Chondrocyte (in vitro differentiated cells): ENCODE measurements at regions not wholly inside any gene's neighbourhood (a gene's known extent, or its start where the extent isn't known, plus 50 kb on each side); places are given as distances from the start of the nearest gene placed in this dataset.

ENCODE experiments used
- DNase-seq: peaks from one replicate; pipeline ENCODE4 v3.0.0; 2021; ENCODE audit warnings: mixed read lengths, low spot score
- H3K27ac Mint-ChIP-seq: one replicate; pipeline ENCODE4 v1.8.0; 2021; ENCODE audit warnings: mild to moderate bottlenecking, moderate library complexity, mixed read lengths; ENCODE audit not compliant: unreplicated experiment
- H3K27me3 Mint-ChIP-seq: 2 replicates; pipeline ENCODE4 v1.8.0; 2021; ENCODE audit warnings: low read depth, mixed read lengths
- H3K36me3 Mint-ChIP-seq: 2 replicates; pipeline ENCODE4 v1.8.0; 2021; ENCODE audit warnings: low read depth, mixed read lengths
- H3K4me1 Mint-ChIP-seq: 2 replicates; pipeline ENCODE4 v1.8.0; 2021; ENCODE audit warnings: low read depth, mild to moderate bottlenecking, mixed read lengths
- H3K4me3 Mint-ChIP-seq: one replicate; pipeline ENCODE4 v1.8.0; 2021; ENCODE audit warnings: mild to moderate bottlenecking, moderate library complexity, mixed read lengths; ENCODE audit not compliant: unreplicated experiment
- H3K9me3 Mint-ChIP-seq: 2 replicates; pipeline ENCODE4 v1.8.0; 2021; ENCODE audit warnings: low read depth, mixed read lengths
- CTCF ChIP-seq: fragments of 200-600 bp; sonication (generic); IDR thresholded peaks from 2 replicates; pipeline ENCODE4 v1.5.0; 2021; ENCODE audit warnings: antibody characterized with exemption, mild to moderate bottlenecking, moderate library complexity

- DNase-seq = no peak
- no peaks in the 10 kb centered on the region for H3K36me3 Mint-ChIP-seq
- no peaks in the 10 kb centered on the region for H3K4me1 Mint-ChIP-seq
- H3K4me3 Mint-ChIP-seq = no peak overlapping the region
- no peak for TF ChIP-seq CTCF
- H3K27ac Mint-ChIP-seq = no peak overlapping the region
- H3K9me3 Mint-ChIP-seq = no peaks in the 10 kb centered on the region
- peaks cover 2% of the 10 kb centered on the region for H3K27me3 Mint-ChIP-seq
Measured at GRCh38 chr1:166603296-166603695, 236.0 kb upstream of the POGK start.

DNA sequence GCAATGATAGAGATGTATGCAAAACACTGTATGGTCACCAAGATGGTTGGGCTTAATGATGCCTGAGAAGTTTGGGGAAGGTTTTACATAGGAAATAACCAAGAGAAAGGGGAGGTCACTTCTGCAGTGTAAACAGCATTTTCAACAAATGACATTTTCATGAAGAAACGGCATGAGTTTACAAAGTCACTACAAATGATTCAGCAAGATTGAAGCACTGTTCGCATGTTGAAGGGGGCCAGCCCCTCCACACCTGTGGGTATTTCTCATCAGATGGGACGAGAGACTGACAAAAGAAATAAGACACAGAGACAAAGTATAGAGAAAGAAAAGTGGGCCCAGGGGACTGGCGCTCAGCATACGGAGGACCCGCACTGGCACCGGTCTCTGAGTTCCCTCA, 234.1 kb upstream of the POGK start:
- H3K27ac Mint-ChIP-seq = no peak overlapping the region
- H3K36me3 Mint-ChIP-seq = no peaks in the 10 kb centered on the region
- no peaks in the 10 kb centered on the region for H3K9me3 Mint-ChIP-seq
- TF ChIP-seq CTCF = no peak
- no peaks in the 10 kb centered on the region for H3K4me1 Mint-ChIP-seq
- DNase-seq = no peak
- H3K27me3 Mint-ChIP-seq = peaks cover 2% of the 10 kb centered on the region
- H3K4me3 Mint-ChIP-seq = no peak overlapping the region

GRCh38 chr1:166612886-166613285, 226.4 kb upstream of the POGK start:
- no peak for DNase-seq
- H3K9me3 Mint-ChIP-seq = no peaks in the 10 kb centered on the region
- TF ChIP-seq CTCF = no peak
- no peak overlapping the region for H3K27ac Mint-ChIP-seq
- H3K4me3 Mint-ChIP-seq = no peak overlapping the region
- no peaks in the 10 kb centered on the region for H3K27me3 Mint-ChIP-seq
- no peaks in the 10 kb centered on the region for H3K4me1 Mint-ChIP-seq
- H3K36me3 Mint-ChIP-seq = no peaks in the 10 kb centered on the region

- Mint-ChIP-seq H3K36me3 (no peaks in the 10 kb centered on the region), H3K4me1 (no peaks in the 10 kb centered on the region), H3K27ac (no peak overlapping the region), H3K4me3 (no peak overlapping the region), H3K27me3 (peaks cover 2% of the 10 kb centered on the region), H3K9me3 (no peaks in the 10 kb centered on the region)
- DNase-seq = no peak
- no peak for TF ChIP-seq CTCF
Measured at GRCh38 chr1:166616206-166616605, 223.1 kb upstream of the POGK start.

GRCh38 chr1:166626711-166627110, 212.6 kb upstream of the POGK start:
- H3K27ac Mint-ChIP-seq = no peak overlapping the region
- TF ChIP-seq CTCF = no peak
- H3K4me1 Mint-ChIP-seq = no peaks in the 10 kb centered on the region
- no peak for DNase-seq
- no peaks in the 10 kb centered on the region for H3K9me3 Mint-ChIP-seq
- H3K27me3 Mint-ChIP-seq = peaks cover 5% of the 10 kb centered on the region
- no peak overlapping the region for H3K4me3 Mint-ChIP-seq
- no peaks in the 10 kb centered on the region for H3K36me3 Mint-ChIP-seq
